K562 (cell line): ENCODE measurements at regions not wholly inside any gene's neighbourhood (a gene's known extent, or its start where the extent isn't known, plus 50 kb on each side); places are given as distances from the start of the nearest gene placed in this dataset.
"Not testable (repeated sequence)": the region's sequence is repeated elsewhere in the genome, so short reads cannot be mapped to it uniquely, and the experiment has no call there.

Experiments
- ATAC-seq: fragments of 200-7000 bp; cut with Tn5 transposase; 3 replicates; pipeline ENCODE4 v1.9.1; 2020; ENCODE audit warnings: moderate library complexity
- BruUV-seq: library from RNA; stranded (reverse); fragments of 400-500 nt; replicated peaks from 2 replicates; lab custom pipeline; 2021; lab: Mats Ljungman, UMichigan
- CTCF ChIA-PET: fragments of 300-600 bp; formaldehyde crosslinking; extraction: SDS; loops from one replicate; lab custom pipeline; 2021; ENCODE audit warnings: low intra/inter-chr PET ratio; lab: Yijun Ruan, JAX
- POLR2A ChIA-PET: fragments of 300-600, 350-650 bp; sonication (Branson Sonifier 250); formaldehyde crosslinking; extraction: SDS; loops from one replicate; lab custom pipeline; 2021; ENCODE audit warnings: antibody characterized with exemption, inconsistent platforms; lab: Yijun Ruan, JAX
- DNase-seq, 4 experiments: peaks; one replicate each; pipeline versions ENCODE4 v3.0.0 to v3.0.0-alpha.2; 2011 to 2018; ENCODE audit warnings: low spot score in 3 of 4, mixed read lengths in 3 of 4; ENCODE audit errors: extremely low read depth in 1 of 4
- FAIRE-seq: peaks from 2 replicates; lab custom pipeline; 2011; peaks lifted over from hg19 to GRCh38; lab: Jason Lieb, UNC
- H2AFZ ChIP-seq: 2 replicates; pipeline ENCODE4 v1.6.0; 2011; ENCODE audit warnings: low read depth, low read length, control low read depth, inconsistent platforms
- H3K27ac ChIP-seq: fragments of 200-600 bp; 3 replicates; pipeline ENCODE4 v1.8.0; 2011; ENCODE audit warnings: low read depth, mild to moderate bottlenecking, control low read depth, inconsistent platforms, low read length, moderate library complexity, mixed read lengths; ENCODE audit errors: extremely low read depth
- H3K27me3 ChIP-seq, 2 experiments: fragments of 300-600 bp in 1 of 2; 2 replicates in 1 of 2; 3 replicates in 1 of 2; pipeline versions ENCODE4 v1.6.0 to v1.8.0; 2011; ENCODE audit warnings: inconsistent platforms in 2 of 2, low read length in 2 of 2, mild to moderate bottlenecking in 1 of 2, mixed read lengths in 1 of 2, moderate library complexity in 1 of 2; ENCODE audit not compliant: control insufficient read depth in 2 of 2, insufficient read depth in 2 of 2
- H3K36me3 ChIP-seq: fragments of 300-600 bp; 3 replicates; pipeline ENCODE4 v1.8.0; 2011; ENCODE audit warnings: mild to moderate bottlenecking, low read length, inconsistent platforms; ENCODE audit not compliant: control insufficient read depth, insufficient read depth
- H3K4me1 ChIP-seq, 2 experiments: fragments of 200-600 bp in 1 of 2; replicated peaks in 1 of 2; 2 replicates in 1 of 2; 3 replicates in 1 of 2; pipeline versions ENCODE4 v1.5.1 to v1.8.0; 2011; ENCODE audit warnings: inconsistent platforms in 2 of 2, low read length in 2 of 2, mild to moderate bottlenecking in 1 of 2, mixed read lengths in 1 of 2, moderate library complexity in 1 of 2; ENCODE audit not compliant: control insufficient read depth in 2 of 2, insufficient read depth in 2 of 2
- H3K4me2 ChIP-seq: 2 replicates; pipeline ENCODE4 v1.6.1; 2011; ENCODE audit warnings: low read length, control low read depth, inconsistent platforms, mixed read lengths; ENCODE audit not compliant: insufficient read depth
- H3K4me3 ChIP-seq: fragments of 200-600 bp; sonication (generic), shearing (Covaris generic); 2 replicates; pipeline ENCODE4 v1.5.1; 2016; ENCODE audit warnings: control low read depth, inconsistent platforms
- H3K79me2 ChIP-seq: fragments of 200-600 bp; 3 replicates; pipeline ENCODE4 v1.8.0; 2011; ENCODE audit warnings: low read length, inconsistent platforms; ENCODE audit not compliant: control insufficient read depth, insufficient read depth
- H3K9ac ChIP-seq, 2 experiments: 2 replicates each; pipeline versions ENCODE4 v1.6.0 to v1.6.1; 2011; ENCODE audit warnings: low read depth in 2 of 2, low read length in 2 of 2, control low read depth in 1 of 2, inconsistent platforms in 1 of 2, mild to moderate bottlenecking in 1 of 2, mixed read lengths in 1 of 2; ENCODE audit not compliant: insufficient read depth in 1 of 2
- H3K9me1 ChIP-seq: one replicate; pipeline ENCODE4 v1.6.0; 2011; ENCODE audit warnings: inconsistent platforms, mild to moderate bottlenecking, low read length, moderate library complexity; ENCODE audit not compliant: control insufficient read depth, insufficient read depth
- H3K9me3 ChIP-seq: replicated peaks from 2 replicates; pipeline ENCODE4 v1.5.1; 2011; ENCODE audit warnings: low read depth, low read length, inconsistent platforms; ENCODE audit not compliant: control insufficient read depth, insufficient read depth
- H4K20me1 ChIP-seq: replicated peaks from 2 replicates; pipeline ENCODE4 v1.6.1; 2011; ENCODE audit warnings: low read length, inconsistent platforms, mixed read lengths; ENCODE audit not compliant: control insufficient read depth, insufficient read depth
- GABPB2 ChIP-seq: fragments of 250-450 bp; sonication (Bioruptor Pico); conservative IDR thresholded peaks from 2 replicates; pipeline ENCODE4 v1.5.1; 2021; ENCODE audit warnings: mild to moderate bottlenecking
- HDAC2 ChIP-seq: fragments of 450-650 bp; IDR thresholded peaks from 2 replicates; pipeline ENCODE4 v1.6.1; 2016; ENCODE audit warnings: mild to moderate bottlenecking
- IRF9 ChIP-seq: fragments of 450-650 bp; IDR thresholded peaks from 2 replicates; pipeline ENCODE4 v1.6.1; 2016; ENCODE audit warnings: missing biosample characterization, missing genetic modification characterization
- PHB ChIP-seq: fragments of 250-450 bp; sonication (Bioruptor Pico); IDR thresholded peaks from 2 replicates; pipeline ENCODE4 v1.5.0; 2021
- PHTF2 ChIP-seq: fragments of 250-450 bp; sonication (Bioruptor Pico); IDR thresholded peaks from 2 replicates; pipeline ENCODE4 v1.5.0; 2021; ENCODE audit warnings: mild to moderate bottlenecking
- SOX6 ChIP-seq: fragments of 450-650 bp; IDR thresholded peaks from 2 replicates; pipeline ENCODE4 v1.6.1; 2014; ENCODE audit warnings: mild to moderate bottlenecking
- SREBF1 ChIP-seq: fragments of 150-350 bp; IDR thresholded peaks from 2 replicates; pipeline ENCODE4 v1.6.1; 2014; ENCODE audit warnings: antibody characterized with exemption, low read depth, low read length, borderline replicate concordance
- TAL1 ChIP-seq: fragments of 450-650 bp; IDR thresholded peaks from 2 replicates; pipeline ENCODE4 v1.6.1; 2016; ENCODE audit warnings: mild to moderate bottlenecking
- ZBTB17 ChIP-seq: fragments of 450-650 bp; formaldehyde crosslinking; IDR thresholded peaks from 2 replicates; pipeline ENCODE4 v1.4.0; 2020; ENCODE audit warnings: mild to moderate bottlenecking
- ZNF146 ChIP-seq: IDR thresholded peaks from one replicate; pipeline ENCODE4 v1.6.1; 2018; ENCODE audit warnings: missing compliant biosample characterization; ENCODE audit not compliant: unreplicated experiment
- WGBS: fragments of 100-300 bp; shearing (Covaris generic); methylation state at CpG from one replicate; pipeline ENCODE4 v1.1.6; 2016; ENCODE audit warnings: low coverage, mixed read lengths; ENCODE audit not compliant: insufficient coverage; ENCODE audit errors: missing lambda C conversion rate; 5-methylcytosine and 5-hydroxymethylcytosine counted together
- in situ Hi-C: fragments of 300-500 bp; cut with MboI; formaldehyde crosslinking; loops from 4 replicates; pipeline ENCODE4 v1.15.0; 2018; ENCODE audit warnings: inconsistent platforms, mixed read lengths
- intact Hi-C: fragments of 100-400 bp; cut with micrococcal nuclease; formaldehyde crosslinking; loops from 2 replicates; pipeline ENCODE4 v1.14.2; 2022
- TF ChIP-seq, protein P1 (sequence below): sonication (generic); formaldehyde crosslinking; IDR thresholded peaks from 2 replicates; pipeline ENCODE4 v1.8.0; 2022; ENCODE audit warnings: mild to moderate bottlenecking, missing genetic modification reagents, borderline replicate concordance
- TF ChIP-seq, protein P2 (sequence below): IDR thresholded peaks from 2 replicates; pipeline ENCODE4 v1.6.1; 2011; ENCODE audit not compliant: insufficient read length; ENCODE audit errors: extremely low read depth

GRCh38 chr5:158193395-158193794 is 334.4 kb upstream of the CLINT1 start:
- CTCF ChIA-PET = interaction anchor here (0.7 kb wide), 1 partner anchor 132 kb away, joined by 5 read pairs; no protein-coding TSS in a partner anchor

GRCh38 chr5:158180407-158180806 is 321.5 kb upstream of the CLINT1 start:
- no peak for FAIRE-seq
- H3K4me2 ChIP-seq = no peak overlapping the region
- no peak overlapping the region for H3K9ac ChIP-seq
- DNase-seq = no peak
- ChIA-PET POLR2A (interaction anchor here (0.7 kb wide), 1 partner anchor 341 kb away, joined by 3 read pairs; no protein-coding TSS in a partner anchor), CTCF (no interaction called here)
- 5% methylated on average over 4 of the region's 4 CpGs for WGBS
- no TSS peak for BruUV-seq
- no peaks in the 10 kb centered on the region for H3K27me3 ChIP-seq
- no peaks in the 10 kb centered on the region for H3K36me3 ChIP-seq
- ATAC-seq = no peak
- H2AFZ ChIP-seq = no peak overlapping the region
- H3K9me3 ChIP-seq = no peaks in the 10 kb centered on the region
- H3K9me1 ChIP-seq = no peaks in the 10 kb centered on the region
- H3K4me1 ChIP-seq = no peaks in the 10 kb centered on the region
- H4K20me1 ChIP-seq = no peaks in the 10 kb centered on the region
- intact Hi-C loops (no loop called here), in situ Hi-C loops (no loop called here)
- no peak overlapping the region for H3K27ac ChIP-seq
- H3K79me2 ChIP-seq = no peaks in the 10 kb centered on the region
- no peak overlapping the region for H3K4me3 ChIP-seq
- TF ChIP-seq SREBF1 (no peak), PHTF2 (no peak), ZBTB17 (no peak), PHB (CRISPR knock-in tag) (no peak), GABPB2 (CRISPR knock-in tag) (no peak), IRF9 (tag) (no peak), SOX6 (no peak), TAL1 (no peak), HDAC2 (no peak)
- TF ChIP-seq, protein P1, sequence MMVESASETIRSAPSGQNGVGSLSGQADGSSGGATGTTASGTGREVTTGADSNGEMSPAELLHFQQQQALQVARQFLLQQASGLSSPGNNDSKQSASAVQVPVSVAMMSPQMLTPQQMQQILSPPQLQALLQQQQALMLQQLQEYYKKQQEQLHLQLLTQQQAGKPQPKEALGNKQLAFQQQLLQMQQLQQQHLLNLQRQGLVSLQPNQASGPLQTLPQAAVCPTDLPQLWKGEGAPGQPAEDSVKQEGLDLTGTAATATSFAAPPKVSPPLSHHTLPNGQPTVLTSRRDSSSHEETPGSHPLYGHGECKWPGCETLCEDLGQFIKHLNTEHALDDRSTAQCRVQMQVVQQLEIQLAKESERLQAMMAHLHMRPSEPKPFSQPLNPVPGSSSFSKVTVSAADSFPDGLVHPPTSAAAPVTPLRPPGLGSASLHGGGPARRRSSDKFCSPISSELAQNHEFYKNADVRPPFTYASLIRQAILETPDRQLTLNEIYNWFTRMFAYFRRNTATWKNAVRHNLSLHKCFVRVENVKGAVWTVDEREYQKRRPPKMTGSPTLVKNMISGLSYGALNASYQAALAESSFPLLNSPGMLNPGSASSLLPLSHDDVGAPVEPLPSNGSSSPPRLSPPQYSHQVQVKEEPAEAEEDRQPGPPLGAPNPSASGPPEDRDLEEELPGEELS (CRISPR knock-in tag) = no peak
- TF ChIP-seq, protein P2, sequence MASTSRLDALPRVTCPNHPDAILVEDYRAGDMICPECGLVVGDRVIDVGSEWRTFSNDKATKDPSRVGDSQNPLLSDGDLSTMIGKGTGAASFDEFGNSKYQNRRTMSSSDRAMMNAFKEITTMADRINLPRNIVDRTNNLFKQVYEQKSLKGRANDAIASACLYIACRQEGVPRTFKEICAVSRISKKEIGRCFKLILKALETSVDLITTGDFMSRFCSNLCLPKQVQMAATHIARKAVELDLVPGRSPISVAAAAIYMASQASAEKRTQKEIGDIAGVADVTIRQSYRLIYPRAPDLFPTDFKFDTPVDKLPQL = no peak

More at GRCh38 chr5:158193395-158193794, 334.4 kb upstream of the CLINT1 start:
- H3K36me3 ChIP-seq, H3K27ac ChIP-seq, H3K4me1 ChIP-seq, H3K27me3 ChIP-seq, H4K20me1 ChIP-seq, H3K4me3 ChIP-seq, DNase-seq, H3K9me1 ChIP-seq, H2AFZ ChIP-seq, H3K4me2 ChIP-seq, intact Hi-C loops, BruUV-seq, ATAC-seq, FAIRE-seq, H3K9me3 ChIP-seq, H3K9ac ChIP-seq, H3K79me2 ChIP-seq: not testable (repeated sequence)
- peak; percentile 23 for TF ChIP-seq ZNF146 (CRISPR knock-in tag)
- in situ Hi-C loops = loop anchor here (10.0 kb wide), 1 partner anchor 1141 kb away; the partner anchor contains the start of gene IL12B
- 0% methylated on average over 2 of the region's 2 CpGs for WGBS
- POLR2A ChIA-PET = interaction anchor here (0.7 kb wide), 1 partner anchor 18 kb away, joined by 5 read pairs; no protein-coding TSS in a partner anchor
